Lower leg skin (tissue), 4 donors: ENCODE measurements at regions not wholly inside any gene's neighbourhood (a gene's known extent, or its start where the extent isn't known, plus 50 kb on each side); places are given as distances from the start of the nearest gene placed in this dataset.

Experiments used
- DNase-seq, 2 donors: peaks; one replicate each; pipeline ENCODE4 v3.0.0-alpha.2; 2019; ENCODE audit warnings: low spot score in 2 of 2
- H3K4me3 ChIP-seq: fragments of 200-600 bp; sonication (generic); 2 replicates; pipeline ENCODE4 v1.5.1; 2017; ENCODE audit warnings: mild to moderate bottlenecking, low read depth; ENCODE audit not compliant: poor library complexity, severe bottlenecking
- POLR2A ChIP-seq, 2 donors: fragments of 450-650 bp; IDR thresholded peaks; one replicate each; pipeline ENCODE4 v1.6.1; 2016 to 2017; ENCODE audit warnings: antibody characterized with exemption in 2 of 2, mild to moderate bottlenecking in 1 of 2, moderate library complexity in 1 of 2
- WGBS, 2 donors: methylation state at CpG; one replicate each; pipeline ENCODE4 v1.1.5; 2018; 5-methylcytosine and 5-hydroxymethylcytosine counted together
- intact Hi-C: fragments of 100-400 bp; cut with DNase I; formaldehyde crosslinking; loops from one replicate; pipeline ENCODE4 v1.15.0; 2023; ENCODE audit warnings: low total_unique reads
- TF ChIP-seq, protein P1 (sequence below), 3 donors: fragments of 450-650 bp; IDR thresholded peaks; one replicate each; pipeline ENCODE4 v1.5.1; 2016; ENCODE audit warnings: antibody characterized with exemption in 3 of 3, mild to moderate bottlenecking in 3 of 3, moderate library complexity in 2 of 3

GRCh38 chr1:195550071-195550862 is 1058.0 kb downstream of the KCNT2 start:
- no peak for DNase-seq
- H3K4me3 ChIP-seq: no peak overlapping the region
- intact Hi-C loops: no loop called here
- TF ChIP-seq, protein P1, sequence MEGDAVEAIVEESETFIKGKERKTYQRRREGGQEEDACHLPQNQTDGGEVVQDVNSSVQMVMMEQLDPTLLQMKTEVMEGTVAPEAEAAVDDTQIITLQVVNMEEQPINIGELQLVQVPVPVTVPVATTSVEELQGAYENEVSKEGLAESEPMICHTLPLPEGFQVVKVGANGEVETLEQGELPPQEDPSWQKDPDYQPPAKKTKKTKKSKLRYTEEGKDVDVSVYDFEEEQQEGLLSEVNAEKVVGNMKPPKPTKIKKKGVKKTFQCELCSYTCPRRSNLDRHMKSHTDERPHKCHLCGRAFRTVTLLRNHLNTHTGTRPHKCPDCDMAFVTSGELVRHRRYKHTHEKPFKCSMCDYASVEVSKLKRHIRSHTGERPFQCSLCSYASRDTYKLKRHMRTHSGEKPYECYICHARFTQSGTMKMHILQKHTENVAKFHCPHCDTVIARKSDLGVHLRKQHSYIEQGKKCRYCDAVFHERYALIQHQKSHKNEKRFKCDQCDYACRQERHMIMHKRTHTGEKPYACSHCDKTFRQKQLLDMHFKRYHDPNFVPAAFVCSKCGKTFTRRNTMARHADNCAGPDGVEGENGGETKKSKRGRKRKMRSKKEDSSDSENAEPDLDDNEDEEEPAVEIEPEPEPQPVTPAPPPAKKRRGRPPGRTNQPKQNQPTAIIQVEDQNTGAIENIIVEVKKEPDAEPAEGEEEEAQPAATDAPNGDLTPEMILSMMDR (IDR thresholded peaks at IDR 0.05): no peak
- no peak for TF ChIP-seq POLR2A (IDR thresholded peaks at IDR 0.05)
- WGBS, 2 donors: 76 to 80% methylated on average over 5 of the region's 5 CpGs

DNA sequence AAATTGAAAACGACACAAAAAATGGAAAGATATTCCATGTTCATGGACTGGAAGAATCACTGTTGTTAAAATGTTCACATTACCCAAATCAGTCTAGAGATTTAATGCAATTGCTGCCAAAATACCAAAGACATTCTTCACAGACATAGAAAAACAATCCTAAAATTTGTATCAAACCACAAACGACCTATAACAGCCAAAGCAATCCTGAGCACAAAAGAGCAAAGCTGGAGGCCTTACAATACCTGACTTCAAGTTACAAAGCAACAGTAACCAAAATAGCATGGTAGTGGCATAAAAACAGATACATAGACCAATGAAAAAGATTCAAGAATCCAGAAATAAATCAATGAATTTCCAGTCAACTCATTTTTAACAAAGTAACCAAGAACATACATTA is 1077.3 kb downstream of the KCNT2 start:
- intact Hi-C loops: no loop called here
- H3K4me3 ChIP-seq: no peak overlapping the region
- 60 to 62% methylated on average over 2 of the region's 2 CpGs for WGBS, 2 donors
- no peak for DNase-seq
- no peak for TF ChIP-seq POLR2A (IDR thresholded peaks at IDR 0.05)

DNA sequence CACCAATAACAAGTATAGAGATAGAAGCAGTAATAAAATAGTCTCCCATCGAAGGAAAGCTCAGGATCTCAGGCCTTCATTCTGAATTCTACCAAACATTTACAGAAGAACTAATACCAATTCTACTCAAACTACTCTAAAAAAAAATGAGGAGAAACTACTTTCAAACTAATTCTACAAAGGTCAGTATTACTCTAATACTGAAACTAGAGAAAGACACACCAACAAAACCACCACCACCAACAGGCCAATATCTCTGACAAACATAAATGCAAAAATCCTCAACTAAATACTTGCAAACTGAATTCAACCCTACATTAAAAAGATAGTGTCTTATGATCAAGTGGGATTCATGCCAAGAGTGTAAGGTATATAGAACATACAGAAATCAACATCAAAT is 1078.4 kb downstream of the KCNT2 start:
- DNase-seq: no peak
- TF ChIP-seq, protein P1 (IDR thresholded peaks at IDR 0.05): no peak
- intact Hi-C loops: no loop called here
- no peak overlapping the region for H3K4me3 ChIP-seq
- 92 to 96% methylated on average over 1 of the region's 1 CpG for WGBS, 2 donors

DNA sequence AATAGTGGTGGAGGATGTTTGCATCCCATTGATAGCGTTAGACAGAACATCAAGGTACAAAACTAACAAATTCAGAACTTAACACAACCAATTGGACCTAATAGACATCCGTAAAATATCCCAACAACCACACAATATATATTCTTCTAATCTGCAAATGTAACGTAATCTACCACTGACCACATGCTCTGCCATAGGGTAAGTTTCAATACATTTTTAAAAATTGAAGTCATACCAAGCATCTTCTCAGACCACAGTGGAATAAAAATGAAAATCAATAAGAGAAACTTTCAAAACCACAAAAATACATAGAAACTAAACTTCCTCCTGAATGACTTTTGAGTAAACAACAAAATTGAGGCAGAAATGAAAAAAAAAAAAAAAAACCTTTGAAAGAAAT is 1087.5 kb downstream of the KCNT2 start:
- H3K4me3 ChIP-seq: no peak overlapping the region
- intact Hi-C loops: no loop called here
- 84 to 90% methylated on average over 3 of the region's 3 CpGs for WGBS, 2 donors
- DNase-seq: no peak
- TF ChIP-seq POLR2A (IDR thresholded peaks at IDR 0.05): no peak

- intact Hi-C loops: no loop called here
- TF ChIP-seq, protein P1 (IDR thresholded peaks at IDR 0.05): no peak
- no peak for TF ChIP-seq POLR2A (IDR thresholded peaks at IDR 0.05)
- H3K4me3 ChIP-seq: no peak overlapping the region
- DNase-seq: no peak
These were observed 1092.2 kb downstream of the KCNT2 start for GRCh38 chr1:195516036-195516435.

- DNase-seq: no peak
- intact Hi-C loops: no loop called here
- TF ChIP-seq POLR2A (IDR thresholded peaks at IDR 0.05): no peak
- TF ChIP-seq, protein P1 (IDR thresholded peaks at IDR 0.05): no peak
- H3K4me3 ChIP-seq: no peak overlapping the region
- WGBS, 2 donors: 96 to 100% methylated on average over 1 of the region's 1 CpG
These were observed 1096.7 kb downstream of the KCNT2 start for GRCh38 chr1:195511501-195511900.

- no peak overlapping the region for H3K4me3 ChIP-seq
- 86 to 88% methylated on average over 2 of the region's 2 CpGs for WGBS, 2 donors
- no peak for DNase-seq
- TF ChIP-seq POLR2A (IDR thresholded peaks at IDR 0.05): no peak
- TF ChIP-seq, protein P1 (IDR thresholded peaks at IDR 0.05): no peak
- intact Hi-C loops: no loop called here
These were observed 1107.1 kb downstream of the KCNT2 start for GRCh38 chr1:195501118-195501517.
